ENCODE measurements at regions not wholly inside any gene's neighbourhood (a gene's known extent, or its start where the extent isn't known, plus 50 kb on each side); places are given as distances from the start of the nearest gene placed in this dataset.

GRCh38 chr2:16406496-16407289, 258.9 kb downstream of the CYRIA start:
- H3K4me1 Mint-ChIP-seq = no peaks in the 10 kb centered on the region
- H3K27ac ChIP-seq (ENCODE audit: low read depth, low read length) = no peak overlapping the region
- no peak overlapping the region for H3K4me3 Mint-ChIP-seq
- peaks cover 0 to 9% (median 0%) of the 10 kb centered on the region in 11 donors for H3K9me3 Mint-ChIP-seq
- H3K36me3 Mint-ChIP-seq = no peaks in the 10 kb centered on the region
- no peak overlapping the region for H3K27ac Mint-ChIP-seq
- H3K27me3 ChIP-seq (ENCODE audit: control insufficient read depth in 2 of 2, insufficient read depth in 2 of 2, low read length in 2 of 2) = no peaks in the 10 kb centered on the region
- DNase-seq (no peak), ATAC-seq (no peak)
- CTCF ChIA-PET = interaction anchor here (0.5 kb wide), 1 partner anchor 186 kb away, joined by 4 read pairs; no protein-coding TSS in a partner anchor
- no peaks in the 10 kb centered on the region for H3K9me3 ChIP-seq (ENCODE audit: control insufficient read depth in 2 of 3, low read length in 3 of 3)
- peaks cover 0 to 20% (median 3%) of the 10 kb centered on the region in 5 donors for H3K27me3 Mint-ChIP-seq
- H3K36me3 ChIP-seq (ENCODE audit: control insufficient read depth in 2 of 3, insufficient read depth in 3 of 3, low read length in 3 of 3) = no peaks in the 10 kb centered on the region
- H3K4me1 ChIP-seq (ENCODE audit: control insufficient read depth in 2 of 2, insufficient read depth in 2 of 2, low read length in 2 of 2) = no peaks in the 10 kb centered on the region
- intact Hi-C loops (cut with micrococcal nuclease) = no loop called here
- H3K4me3 ChIP-seq (ENCODE audit: low read length) = no peak overlapping the region
- POLR2A ChIA-PET = no interaction called here

GRCh38 chr2:16405551-16405950, 260.1 kb downstream of the CYRIA start:
- ATAC-seq (no peak), DNase-seq (no peak)
- Histone ChIP-seq H3K36me3 (ENCODE audit: control insufficient read depth in 2 of 3, insufficient read depth in 3 of 3, low read length in 3 of 3) (no peaks in the 10 kb centered on the region), H3K4me1 (ENCODE audit: control insufficient read depth in 2 of 2, insufficient read depth in 2 of 2, low read length in 2 of 2) (no peaks in the 10 kb centered on the region), H3K27ac (ENCODE audit: low read depth, low read length) (no peak overlapping the region), H3K9me3 (ENCODE audit: control insufficient read depth in 2 of 3, low read length in 3 of 3) (no peaks in the 10 kb centered on the region), H3K4me3 (ENCODE audit: low read length) (no peak overlapping the region), H3K27me3 (ENCODE audit: control insufficient read depth in 2 of 2, insufficient read depth in 2 of 2, low read length in 2 of 2) (no peaks in the 10 kb centered on the region)
- ChIA-PET CTCF (no interaction called here), POLR2A (no interaction called here)
- Mint-ChIP-seq H3K4me3 (no peak overlapping the region), H3K27me3 (peaks cover 0 to 15% (median 3%) of the 10 kb centered on the region in 5 donors), H3K27ac (no peak overlapping the region), H3K9me3 (peaks cover 0 to 9% (median 0%) of the 10 kb centered on the region in 11 donors), H3K4me1 (no peaks in the 10 kb centered on the region), H3K36me3 (no peaks in the 10 kb centered on the region)
- intact Hi-C loops (cut with micrococcal nuclease) = no loop called here

GRCh38 chr2:16404551-16405300, 260.9 kb downstream of the CYRIA start:
- ATAC-seq = no peak
- Histone ChIP-seq H3K27ac (ENCODE audit: low read depth, low read length) (no peak overlapping the region), H3K36me3 (ENCODE audit: control insufficient read depth in 2 of 3, insufficient read depth in 3 of 3, low read length in 3 of 3) (no peaks in the 10 kb centered on the region), H3K27me3 (ENCODE audit: control insufficient read depth in 2 of 2, insufficient read depth in 2 of 2, low read length in 2 of 2) (no peaks in the 10 kb centered on the region), H3K9me3 (ENCODE audit: control insufficient read depth in 2 of 3, low read length in 3 of 3) (no peaks in the 10 kb centered on the region), H3K4me3 (ENCODE audit: low read length) (no peak overlapping the region), H3K4me1 (ENCODE audit: control insufficient read depth in 2 of 2, insufficient read depth in 2 of 2, low read length in 2 of 2) (no peaks in the 10 kb centered on the region)
- Mint-ChIP-seq H3K36me3 (no peaks in the 10 kb centered on the region), H3K4me3 (no peak overlapping the region), H3K27ac (no peak overlapping the region), H3K4me1 (no peaks in the 10 kb centered on the region), H3K9me3 (peaks cover 0 to 6% (median 0%) of the 10 kb centered on the region in 11 donors), H3K27me3 (peaks cover 0 to 15% (median 3%) of the 10 kb centered on the region in 5 donors)
- intact Hi-C loops (cut with micrococcal nuclease) = no loop called here
- ChIA-PET POLR2A (no interaction called here), CTCF (no interaction called here)
- DNase-seq = no peak

GRCh38 chr2:16404146-16404545, 261.5 kb downstream of the CYRIA start:
- intact Hi-C loops (cut with micrococcal nuclease) = no loop called here
- CTCF ChIA-PET = no interaction called here

GRCh38 chr2:16402891-16403290, 262.7 kb downstream of the CYRIA start:
- H3K4me1 Mint-ChIP-seq = no peaks in the 10 kb centered on the region
- Histone ChIP-seq H3K4me1 (ENCODE audit: control insufficient read depth in 2 of 2, insufficient read depth in 2 of 2, low read length in 2 of 2) (no peaks in the 10 kb centered on the region), H3K9me3 (ENCODE audit: control insufficient read depth in 2 of 3, low read length in 3 of 3) (no peaks in the 10 kb centered on the region), H3K27ac (ENCODE audit: low read depth, low read length) (no peak overlapping the region), H3K4me3 (ENCODE audit: low read length) (no peak overlapping the region), H3K36me3 (ENCODE audit: control insufficient read depth in 2 of 3, insufficient read depth in 3 of 3, low read length in 3 of 3) (no peaks in the 10 kb centered on the region), H3K27me3 (ENCODE audit: control insufficient read depth in 2 of 2, insufficient read depth in 2 of 2, low read length in 2 of 2) (no peaks in the 10 kb centered on the region)
- H3K9me3 Mint-ChIP-seq = peaks cover 0 to 5% (median 0%) of the 10 kb centered on the region in 11 donors
- H3K36me3 Mint-ChIP-seq = no peaks in the 10 kb centered on the region
- POLR2A ChIA-PET = no interaction called here
- peaks cover 0 to 15% (median 3%) of the 10 kb centered on the region in 5 donors for H3K27me3 Mint-ChIP-seq
- no peak overlapping the region for H3K27ac Mint-ChIP-seq
- no peak for ATAC-seq
- intact Hi-C loops (cut with micrococcal nuclease) = no loop called here
- CTCF ChIA-PET = no interaction called here
- H3K4me3 Mint-ChIP-seq = no peak overlapping the region
- DNase-seq = no peak

More at GRCh38 chr2:16404146-16404545, 261.5 kb downstream of the CYRIA start:
- H3K9me3 Mint-ChIP-seq = peaks cover 0 to 5% (median 0%) of the 10 kb centered on the region in 11 donors
- peaks cover 0 to 15% (median 3%) of the 10 kb centered on the region in 5 donors for H3K27me3 Mint-ChIP-seq
- H3K4me3 Mint-ChIP-seq = no peak overlapping the region
- no peaks in the 10 kb centered on the region for H3K4me1 ChIP-seq (ENCODE audit: control insufficient read depth in 2 of 2, insufficient read depth in 2 of 2, low read length in 2 of 2)
- no peaks in the 10 kb centered on the region for H3K9me3 ChIP-seq (ENCODE audit: control insufficient read depth in 2 of 3, low read length in 3 of 3)
- no peak overlapping the region for H3K27ac Mint-ChIP-seq
- H3K4me3 ChIP-seq (ENCODE audit: low read length) = no peak overlapping the region
- no peak overlapping the region for H3K27ac ChIP-seq (ENCODE audit: low read depth, low read length)
- H3K36me3 ChIP-seq (ENCODE audit: control insufficient read depth in 2 of 3, insufficient read depth in 3 of 3, low read length in 3 of 3) = no peaks in the 10 kb centered on the region
- POLR2A ChIA-PET = no interaction called here
- no peaks in the 10 kb centered on the region for H3K27me3 ChIP-seq (ENCODE audit: control insufficient read depth in 2 of 2, insufficient read depth in 2 of 2, low read length in 2 of 2)
- ATAC-seq (no peak), DNase-seq (no peak)
- no peaks in the 10 kb centered on the region for H3K36me3 Mint-ChIP-seq
- no peaks in the 10 kb centered on the region for H3K4me1 Mint-ChIP-seq

GRCh38 chr2:16401761-16402300, 263.8 kb downstream of the CYRIA start:
- no peaks in the 10 kb centered on the region for H3K36me3 ChIP-seq (ENCODE audit: control insufficient read depth in 2 of 3, insufficient read depth in 3 of 3, low read length in 3 of 3)
- peaks cover 0 to 15% (median 3%) of the 10 kb centered on the region in 5 donors for H3K27me3 Mint-ChIP-seq
- H3K9me3 ChIP-seq (ENCODE audit: control insufficient read depth in 2 of 3, low read length in 3 of 3) = no peaks in the 10 kb centered on the region
- H3K27ac Mint-ChIP-seq = no peak overlapping the region
- no peaks in the 10 kb centered on the region for H3K4me1 Mint-ChIP-seq
- intact Hi-C loops (cut with micrococcal nuclease) = no loop called here
- CTCF ChIA-PET = no interaction called here
- no peak overlapping the region for H3K4me3 ChIP-seq (ENCODE audit: low read length)
- ATAC-seq (no peak), DNase-seq (no peak)
- no peaks in the 10 kb centered on the region for H3K27me3 ChIP-seq (ENCODE audit: control insufficient read depth in 2 of 2, insufficient read depth in 2 of 2, low read length in 2 of 2)
- no peaks in the 10 kb centered on the region for H3K4me1 ChIP-seq (ENCODE audit: control insufficient read depth in 2 of 2, insufficient read depth in 2 of 2, low read length in 2 of 2)
- H3K36me3 Mint-ChIP-seq = no peaks in the 10 kb centered on the region
- POLR2A ChIA-PET = no interaction called here
- no peak overlapping the region for H3K4me3 Mint-ChIP-seq
- no peak overlapping the region for H3K27ac ChIP-seq (ENCODE audit: low read depth, low read length)
- peaks cover 0 to 5% (median 0%) of the 10 kb centered on the region in 11 donors for H3K9me3 Mint-ChIP-seq

Data from naive thymus-derived CD4-positive, alpha-beta T cell (primary cell).